CD4-positive, alpha-beta T cell (primary cell): ENCODE measurements at regions not wholly inside any gene's neighbourhood (a gene's known extent, or its start where the extent isn't known, plus 50 kb on each side); places are given as distances from the start of the nearest gene placed in this dataset.

Source experiments
- ATAC-seq: fragments of 200-7000 bp; cut with Tn5 transposase; one replicate; pipeline ENCODE4 v1.10.0; 2022; ENCODE audit warnings: mild to moderate bottlenecking; ENCODE audit not compliant: poor library complexity
- CTCF ChIA-PET: fragments of 350-600 bp; sonication (Branson Sonifier 250); formaldehyde crosslinking; loops from one replicate; lab custom pipeline; 2021; ENCODE audit warnings: antibody characterized with exemption, inconsistent platforms; lab: Charles Lee
- POLR2A ChIA-PET: fragments of 350-600 bp; sonication (Branson Sonifier 250); formaldehyde crosslinking; loops from one replicate; lab custom pipeline; 2021; ENCODE audit warnings: antibody characterized with exemption, inconsistent platforms; lab: Charles Lee
- DNase-seq, 14 experiments: peaks; one replicate each; pipeline ENCODE4 v3.0.0-alpha.2; 2013 to 2020; ENCODE audit warnings: mixed read lengths in 2 of 14
- H3K27ac ChIP-seq, 2 donors: one replicate each; pipeline versions ENCODE4 v1.5.1 to v1.7.0; 2013; ENCODE audit warnings: low read length in 2 of 2, low read depth in 1 of 2, mild to moderate bottlenecking in 1 of 2
- H3K27me3 ChIP-seq, 2 experiments: 1 replicate in 1 of 2; 2 replicates in 1 of 2; pipeline versions ENCODE4 v1.6.1 to v1.7.0; 2013; ENCODE audit warnings: low read length in 2 of 2, control low read depth in 1 of 2, mild to moderate bottlenecking in 1 of 2, moderate library complexity in 1 of 2; ENCODE audit not compliant: insufficient read depth in 2 of 2, control insufficient read depth in 1 of 2
- H3K36me3 ChIP-seq: one replicate; pipeline ENCODE4 v1.6.1; 2013; ENCODE audit warnings: low read length, control low read depth; ENCODE audit not compliant: insufficient read depth
- H3K4me1 ChIP-seq: one replicate; pipeline ENCODE4 v1.6.1; 2013; ENCODE audit warnings: low read length, control low read depth; ENCODE audit not compliant: insufficient read depth
- H3K4me3 ChIP-seq: one replicate; pipeline ENCODE4 v1.5.1; 2013; ENCODE audit warnings: mild to moderate bottlenecking, low read length, moderate library complexity
- H3K9me3 ChIP-seq, 2 experiments: 1 replicate in 1 of 2; 2 replicates in 1 of 2; pipeline versions ENCODE4 v1.6.1 to v1.7.0; 2013; ENCODE audit warnings: low read length in 2 of 2, mild to moderate bottlenecking in 2 of 2, control low read depth in 1 of 2, moderate library complexity in 1 of 2; ENCODE audit not compliant: control insufficient read depth in 1 of 2, insufficient read depth in 1 of 2
- H3K27ac Mint-ChIP-seq: one replicate; pipeline ENCODE4 v1.8.0; 2020; ENCODE audit warnings: mixed read lengths
- H3K27me3 Mint-ChIP-seq: one replicate; pipeline ENCODE4 v1.8.0; 2021; ENCODE audit warnings: mixed read lengths
- H3K36me3 Mint-ChIP-seq: one replicate; pipeline ENCODE4 v1.8.0; 2021; ENCODE audit warnings: low read depth, mixed read lengths
- H3K4me1 Mint-ChIP-seq: one replicate; pipeline ENCODE4 v1.8.0; 2021; ENCODE audit warnings: low read depth, mixed read lengths
- H3K4me3 Mint-ChIP-seq: one replicate; pipeline ENCODE4 v1.8.0; 2020; ENCODE audit warnings: mild to moderate bottlenecking, mixed read lengths
- H3K9me3 Mint-ChIP-seq: one replicate; pipeline ENCODE4 v1.8.0; 2020; ENCODE audit warnings: mixed read lengths
- intact Hi-C, 2 experiments: fragments of 100-400 bp; cut with DNase I in 1 of 2; cut with micrococcal nuclease in 1 of 2; formaldehyde crosslinking; loops; one replicate each; pipeline versions ENCODE4 v1.15.1 to v1.9.0; 2023 to 2025; cut with DNase I, micrococcal nuclease
- TF ChIP-seq, protein P1 (sequence below): fragments of 200-600 bp; IDR thresholded peaks from one replicate; pipeline ENCODE4 v1.8.0; 2022; ENCODE audit warnings: antibody characterized with exemption, mild to moderate bottlenecking

GRCh38 chr20:50393990-50394561 lies 116.1 kb upstream of the PTPN1 start:
- no peak overlapping the region for H3K27ac ChIP-seq
- POLR2A ChIA-PET = no interaction called here
- H3K36me3 ChIP-seq = no peaks in the 10 kb centered on the region
- H3K4me1 ChIP-seq = peaks cover 6% of the 10 kb centered on the region
- H3K27me3 ChIP-seq = no peaks in the 10 kb centered on the region
- no peak for DNase-seq
- H3K9me3 ChIP-seq = no peaks in the 10 kb centered on the region
- no peaks in the 10 kb centered on the region for H3K36me3 Mint-ChIP-seq
- H3K9me3 Mint-ChIP-seq = no peaks in the 10 kb centered on the region
- no peaks in the 10 kb centered on the region for H3K27me3 Mint-ChIP-seq
- no peak overlapping the region for H3K4me3 Mint-ChIP-seq
- no peak for ATAC-seq
- CTCF ChIA-PET = no interaction called here
- H3K27ac Mint-ChIP-seq = no peak overlapping the region
- intact Hi-C loops = no loop called here
- no peak overlapping the region for H3K4me3 ChIP-seq
- H3K4me1 Mint-ChIP-seq = peaks cover 4% of the 10 kb centered on the region
- TF ChIP-seq, protein P1, sequence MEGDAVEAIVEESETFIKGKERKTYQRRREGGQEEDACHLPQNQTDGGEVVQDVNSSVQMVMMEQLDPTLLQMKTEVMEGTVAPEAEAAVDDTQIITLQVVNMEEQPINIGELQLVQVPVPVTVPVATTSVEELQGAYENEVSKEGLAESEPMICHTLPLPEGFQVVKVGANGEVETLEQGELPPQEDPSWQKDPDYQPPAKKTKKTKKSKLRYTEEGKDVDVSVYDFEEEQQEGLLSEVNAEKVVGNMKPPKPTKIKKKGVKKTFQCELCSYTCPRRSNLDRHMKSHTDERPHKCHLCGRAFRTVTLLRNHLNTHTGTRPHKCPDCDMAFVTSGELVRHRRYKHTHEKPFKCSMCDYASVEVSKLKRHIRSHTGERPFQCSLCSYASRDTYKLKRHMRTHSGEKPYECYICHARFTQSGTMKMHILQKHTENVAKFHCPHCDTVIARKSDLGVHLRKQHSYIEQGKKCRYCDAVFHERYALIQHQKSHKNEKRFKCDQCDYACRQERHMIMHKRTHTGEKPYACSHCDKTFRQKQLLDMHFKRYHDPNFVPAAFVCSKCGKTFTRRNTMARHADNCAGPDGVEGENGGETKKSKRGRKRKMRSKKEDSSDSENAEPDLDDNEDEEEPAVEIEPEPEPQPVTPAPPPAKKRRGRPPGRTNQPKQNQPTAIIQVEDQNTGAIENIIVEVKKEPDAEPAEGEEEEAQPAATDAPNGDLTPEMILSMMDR = no peak

DNA sequence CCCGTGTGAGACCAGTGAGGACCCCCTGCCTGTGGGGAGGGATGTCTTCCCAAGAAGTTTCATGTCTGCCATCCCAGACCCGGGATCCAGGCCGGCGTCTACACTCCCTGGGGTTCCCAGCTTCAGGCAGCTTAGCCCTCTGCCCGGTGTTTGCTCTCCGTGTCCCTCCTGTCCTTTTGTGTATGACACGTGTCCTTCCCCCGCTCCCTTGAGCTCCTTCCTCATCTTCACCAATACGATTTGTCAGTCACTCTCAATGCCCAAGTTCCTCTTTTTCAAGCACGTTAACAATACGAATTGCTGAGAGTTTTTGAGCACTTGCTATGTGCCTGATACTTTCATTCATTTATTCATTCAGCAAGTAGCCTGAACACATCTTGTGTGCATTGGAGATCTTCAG lies 115.6 kb upstream of the PTPN1 start:
- ChIA-PET POLR2A (interaction anchor here (1.1 kb wide), 1 partner anchor 8 kb away, joined by 3 read pairs; no protein-coding TSS in a partner anchor), CTCF (no interaction called here)
- intact Hi-C loops = no loop called here
- Mint-ChIP-seq H3K9me3 (no peaks in the 10 kb centered on the region), H3K27ac (no peak overlapping the region), H3K27me3 (no peaks in the 10 kb centered on the region), H3K36me3 (no peaks in the 10 kb centered on the region), H3K4me3 (no peak overlapping the region), H3K4me1 (no peaks in the 10 kb centered on the region)
- H3K36me3 ChIP-seq = no peaks in the 10 kb centered on the region
- no peaks in the 10 kb centered on the region for H3K27me3 ChIP-seq
- DNase-seq = peak in 2 of 14 experiments; percentile 46 to 58
- H3K4me1 ChIP-seq = peaks cover 6% of the 10 kb centered on the region
- no peak for ATAC-seq
- H3K9me3 ChIP-seq = no peaks in the 10 kb centered on the region
- TF ChIP-seq, protein P1 = no peak
- no peak overlapping the region for H3K27ac ChIP-seq
- no peak overlapping the region for H3K4me3 ChIP-seq

DNA sequence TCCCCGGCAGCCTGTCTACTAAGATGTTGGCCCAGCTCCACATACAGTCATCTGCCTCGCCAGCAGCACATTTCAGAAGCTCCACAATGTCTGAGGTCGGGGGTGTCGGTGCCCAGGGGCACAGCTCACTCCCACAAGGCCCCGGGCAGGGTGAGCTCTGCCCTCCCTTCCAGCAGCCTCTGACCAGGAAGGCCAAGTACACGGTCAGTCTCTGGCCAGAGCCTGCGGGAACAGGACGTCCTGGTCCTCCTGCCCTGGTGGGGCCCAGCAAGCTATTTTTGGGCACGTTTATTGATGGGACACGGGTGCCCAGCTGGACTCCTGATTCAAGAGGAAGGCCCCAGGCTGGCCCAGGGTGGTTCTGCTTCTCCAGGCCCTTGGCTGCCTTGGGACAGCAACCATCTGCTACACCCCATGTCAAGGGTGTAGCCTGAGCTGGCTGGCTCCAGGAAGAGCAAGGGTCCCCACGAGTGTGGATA lies 114.9 kb upstream of the PTPN1 start:
- Mint-ChIP-seq H3K9me3 (no peaks in the 10 kb centered on the region), H3K36me3 (no peaks in the 10 kb centered on the region), H3K4me1 (no peaks in the 10 kb centered on the region), H3K27ac (no peak overlapping the region), H3K4me3 (no peak overlapping the region), H3K27me3 (no peaks in the 10 kb centered on the region)
- TF ChIP-seq, protein P1 = no peak
- ATAC-seq = no peak
- no peaks in the 10 kb centered on the region for H3K27me3 ChIP-seq
- ChIA-PET POLR2A (interaction anchor here (1.1 kb wide), 1 partner anchor 9 kb away, joined by 3 read pairs; no protein-coding TSS in a partner anchor), CTCF (no interaction called here)
- H3K27ac ChIP-seq = no peak overlapping the region
- H3K4me3 ChIP-seq = no peak overlapping the region
- no peak for DNase-seq
- no peaks in the 10 kb centered on the region for H3K36me3 ChIP-seq
- H3K9me3 ChIP-seq = no peaks in the 10 kb centered on the region
- intact Hi-C loops = no loop called here
- peaks cover 6% of the 10 kb centered on the region for H3K4me1 ChIP-seq
